Transverse colon (tissue), 4 donors: ENCODE measurements at regions not wholly inside any gene's neighbourhood (a gene's known extent, or its start where the extent isn't known, plus 50 kb on each side); places are given as distances from the start of the nearest gene placed in this dataset.
"Not testable (repeated sequence)": the region's sequence is repeated elsewhere in the genome, so short reads cannot be mapped to it uniquely, and the experiment has no call there.

Experiments used
- DNase-seq: peaks from one replicate; pipeline ENCODE4 v3.0.0-alpha.2; 2019
- H3K27ac ChIP-seq, 4 donors: fragments of 200-600 bp; sonication (generic); 2 replicates each; pipeline ENCODE4 v1.5.1; 2016 to 2018; ENCODE audit warnings: inconsistent platforms in 4 of 4
- H3K27me3 ChIP-seq: fragments of 200-600 bp; sonication (generic); 2 replicates; pipeline ENCODE4 v1.5.1; 2017; ENCODE audit warnings: inconsistent platforms
- H3K36me3 ChIP-seq, 4 donors: fragments of 200-600 bp; sonication (generic); 2 replicates each; pipeline ENCODE4 v1.5.1; 2017 to 2019; ENCODE audit warnings: inconsistent platforms in 4 of 4
- H3K4me1 ChIP-seq, 4 donors: fragments of 200-600 bp; sonication (generic); 2 replicates each; pipeline ENCODE4 v1.5.1; 2017 to 2020; ENCODE audit warnings: inconsistent platforms in 4 of 4
- H3K4me3 ChIP-seq, 4 donors: fragments of 200-600 bp; sonication (generic); 1 replicate in 1 of 4; 2 replicates in 3 of 4; pipeline versions ENCODE4 v1.5.1 to v1.6.1; 2017 to 2019; ENCODE audit warnings: inconsistent platforms in 4 of 4
- H3K9me3 ChIP-seq, 2 donors: fragments of 200-600 bp; sonication (generic); 2 replicates each; pipeline ENCODE4 v1.5.1; 2017 to 2019; ENCODE audit warnings: inconsistent platforms in 2 of 2
- EP300 ChIP-seq: sonication (generic); formaldehyde crosslinking; IDR thresholded peaks from one replicate; pipeline ENCODE4 v1.6.1; 2017; ENCODE audit warnings: antibody characterized with exemption, low read depth
- POLR2A ChIP-seq: fragments of 450-650 bp; IDR thresholded peaks from one replicate; pipeline ENCODE4 v1.6.1; 2016; ENCODE audit warnings: antibody characterized with exemption, mild to moderate bottlenecking, moderate library complexity
- POLR2AphosphoS5 ChIP-seq, 3 donors: sonication (generic); formaldehyde crosslinking; IDR thresholded peaks; one replicate each; pipeline ENCODE4 v1.6.1; 2016; ENCODE audit warnings: antibody characterized with exemption in 3 of 3
- WGBS, 2 donors: methylation state at CpG; one replicate each; pipeline ENCODE4 v1.1.5; 2018; ENCODE audit warnings: low coverage in 1 of 2; 5-methylcytosine and 5-hydroxymethylcytosine counted together
- in situ Hi-C, 4 donors: fragments of 200-750 bp; cut with MboI; loops; one replicate each; pipeline versions ENCODE4 v1.15.0 to v1.15.1; 2017; ENCODE audit warnings: low sequenced_read_pairs in 3 of 4, low pct_ligation_motif_present in 1 of 4, low pct_unique_long_range_greater_than_20kb in 1 of 4
- intact Hi-C: fragments of 100-400 bp; cut with DNase I; formaldehyde crosslinking; loops from one replicate; pipeline ENCODE4 v1.15.1; 2023; ENCODE audit warnings: low total_unique reads
- TF ChIP-seq, protein P1 (sequence below), 5 experiments: fragments of 200-600 bp in 3 of 5; fragments of 450-650 bp in 2 of 5; sonication (generic) in 3 of 5; IDR thresholded peaks; 1 replicate in 2 of 5; 2 replicates in 3 of 5; pipeline ENCODE4 v1.5.1; 2016 to 2017; ENCODE audit warnings: antibody characterized with exemption in 5 of 5, inconsistent platforms in 3 of 5, mild to moderate bottlenecking in 2 of 5, moderate library complexity in 1 of 5

DNA sequence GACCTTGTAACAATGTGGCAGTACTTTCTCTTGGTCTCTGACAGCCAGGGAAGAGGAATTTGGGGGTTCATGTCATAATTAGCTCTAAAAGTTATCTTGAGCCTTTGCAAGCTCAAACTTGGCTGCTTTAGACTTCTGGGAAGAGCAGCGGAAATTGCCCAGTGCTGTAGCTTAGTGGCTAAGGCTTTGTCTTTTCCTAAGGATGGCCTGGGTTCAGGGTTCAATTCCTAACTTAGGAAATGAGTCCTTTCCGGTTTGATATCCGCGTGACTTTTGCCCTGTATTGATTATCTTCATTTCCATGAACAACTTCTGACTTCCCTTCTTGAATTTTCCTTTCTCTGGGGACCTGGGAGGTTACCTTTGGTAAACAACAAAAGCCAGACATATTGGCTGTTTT, 961.0 kb downstream of the CNTNAP5 start:
- H3K36me3 ChIP-seq, result no peaks in the 10 kb centered on the region
- intact Hi-C loops, result no loop called here
- 92% methylated on average over 4 of the region's 4 CpGs; no CpG with 5 or more reads in 1 of the 2 donors for WGBS, 2 donors
- no peaks in the 10 kb centered on the region for H3K27me3 ChIP-seq
- TF ChIP-seq EP300, result no peak
- no peak for TF ChIP-seq POLR2A
- TF ChIP-seq, protein P1, sequence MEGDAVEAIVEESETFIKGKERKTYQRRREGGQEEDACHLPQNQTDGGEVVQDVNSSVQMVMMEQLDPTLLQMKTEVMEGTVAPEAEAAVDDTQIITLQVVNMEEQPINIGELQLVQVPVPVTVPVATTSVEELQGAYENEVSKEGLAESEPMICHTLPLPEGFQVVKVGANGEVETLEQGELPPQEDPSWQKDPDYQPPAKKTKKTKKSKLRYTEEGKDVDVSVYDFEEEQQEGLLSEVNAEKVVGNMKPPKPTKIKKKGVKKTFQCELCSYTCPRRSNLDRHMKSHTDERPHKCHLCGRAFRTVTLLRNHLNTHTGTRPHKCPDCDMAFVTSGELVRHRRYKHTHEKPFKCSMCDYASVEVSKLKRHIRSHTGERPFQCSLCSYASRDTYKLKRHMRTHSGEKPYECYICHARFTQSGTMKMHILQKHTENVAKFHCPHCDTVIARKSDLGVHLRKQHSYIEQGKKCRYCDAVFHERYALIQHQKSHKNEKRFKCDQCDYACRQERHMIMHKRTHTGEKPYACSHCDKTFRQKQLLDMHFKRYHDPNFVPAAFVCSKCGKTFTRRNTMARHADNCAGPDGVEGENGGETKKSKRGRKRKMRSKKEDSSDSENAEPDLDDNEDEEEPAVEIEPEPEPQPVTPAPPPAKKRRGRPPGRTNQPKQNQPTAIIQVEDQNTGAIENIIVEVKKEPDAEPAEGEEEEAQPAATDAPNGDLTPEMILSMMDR (IDR thresholded peaks at IDR 0.05), result no peak
- TF ChIP-seq POLR2AphosphoS5 (IDR thresholded peaks at IDR 0.05), result no peak
- no peak overlapping the region for H3K27ac ChIP-seq
- H3K4me3 ChIP-seq, result no peak overlapping the region
- no peaks in the 10 kb centered on the region for H3K4me1 ChIP-seq
- in situ Hi-C loops, result no loop called here
- H3K9me3 ChIP-seq, result no peaks in the 10 kb centered on the region
- no peak for DNase-seq

DNA sequence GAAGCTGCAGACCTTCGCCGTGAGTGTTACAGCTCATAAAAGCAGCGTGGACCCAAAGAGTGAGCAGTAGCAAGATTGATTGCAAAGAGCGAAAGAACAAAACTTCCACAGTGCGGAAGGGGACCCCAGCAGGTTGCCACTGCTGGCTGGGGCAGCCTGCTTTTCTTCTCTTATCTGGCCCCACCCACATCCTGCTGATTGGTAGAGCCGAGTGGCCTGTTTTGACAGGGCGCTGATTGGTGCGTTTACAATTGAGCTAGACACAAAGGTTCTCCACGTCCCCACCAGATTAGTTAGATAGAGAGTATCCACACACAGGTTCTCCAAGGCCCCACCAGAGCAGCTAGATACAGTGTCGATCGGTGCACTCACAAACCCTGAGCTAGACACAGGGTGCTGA, 961.8 kb downstream of the CNTNAP5 start:
- intact Hi-C loops, in situ Hi-C loops, H3K27ac ChIP-seq, H3K4me1 ChIP-seq, H3K27me3 ChIP-seq, H3K9me3 ChIP-seq, DNase-seq, H3K36me3 ChIP-seq, H3K4me3 ChIP-seq: not testable (repeated sequence)
- 89% methylated on average over 11 of the region's 11 CpGs; no CpG with 5 or more reads in 1 of the 2 donors for WGBS, 2 donors

DNA sequence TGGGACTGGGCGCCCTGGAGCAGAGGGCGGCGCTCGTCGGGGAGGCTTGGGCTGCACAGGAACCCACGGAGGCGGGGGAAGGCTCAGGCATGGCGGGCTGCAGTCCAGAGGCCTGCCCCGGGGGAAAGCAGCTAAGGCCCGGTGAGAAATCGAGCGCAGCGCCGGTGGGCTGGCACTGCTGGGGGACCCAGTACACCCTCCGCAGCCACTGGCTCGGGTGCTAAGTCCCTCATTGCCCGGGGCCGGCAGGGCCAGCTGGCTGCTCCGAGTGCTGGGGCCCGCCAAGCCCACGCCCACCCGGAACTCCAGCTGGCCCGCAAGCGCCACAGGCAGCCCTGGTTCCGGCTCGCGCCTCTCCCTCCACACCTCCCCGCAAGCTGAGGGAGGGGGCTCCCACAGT, 962.3 kb downstream of the CNTNAP5 start:
- H3K27me3 ChIP-seq, H3K36me3 ChIP-seq, H3K4me3 ChIP-seq, H3K4me1 ChIP-seq, H3K27ac ChIP-seq, in situ Hi-C loops, DNase-seq, H3K9me3 ChIP-seq, intact Hi-C loops: not testable (repeated sequence)
- WGBS, 2 donors, result 95% methylated on average over 23 of the region's 28 CpGs; no CpG with 5 or more reads in 1 of the 2 donors

DNA sequence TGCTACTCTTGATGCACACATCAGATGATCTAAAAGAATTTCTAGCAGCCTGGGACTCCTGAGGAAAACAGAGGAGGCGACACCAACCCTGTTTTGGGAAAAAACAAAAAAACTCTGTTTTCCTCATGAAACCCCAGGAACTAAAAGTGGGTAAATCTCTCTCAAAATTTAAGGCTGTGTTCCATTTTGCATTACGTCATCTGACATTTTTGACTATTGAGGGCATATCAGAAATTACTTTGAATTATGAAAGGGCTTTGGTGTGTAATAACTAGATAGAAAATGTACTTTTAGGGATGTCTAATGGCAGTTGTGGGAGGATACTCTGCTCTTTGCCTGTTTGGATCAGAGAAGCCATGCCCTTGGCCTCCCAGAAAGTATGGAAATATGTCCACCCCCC, 963.0 kb downstream of the CNTNAP5 start:
- Histone ChIP-seq H3K9me3 (no peaks in the 10 kb centered on the region), H3K4me1 (no peaks in the 10 kb centered on the region), H3K27ac (no peak overlapping the region), H3K36me3 (no peaks in the 10 kb centered on the region), H3K27me3 (no peaks in the 10 kb centered on the region), H3K4me3 (no peak overlapping the region)
- no peak for DNase-seq
- TF ChIP-seq, protein P1 (IDR thresholded peaks at IDR 0.05), result no peak
- TF ChIP-seq POLR2AphosphoS5 (IDR thresholded peaks at IDR 0.05) (no peak), EP300 (no peak), POLR2A (no peak)
- in situ Hi-C loops, result no loop called here
- 79 to 91% methylated on average over 2 of the region's 2 CpGs for WGBS, 2 donors
- intact Hi-C loops, result no loop called here

DNA sequence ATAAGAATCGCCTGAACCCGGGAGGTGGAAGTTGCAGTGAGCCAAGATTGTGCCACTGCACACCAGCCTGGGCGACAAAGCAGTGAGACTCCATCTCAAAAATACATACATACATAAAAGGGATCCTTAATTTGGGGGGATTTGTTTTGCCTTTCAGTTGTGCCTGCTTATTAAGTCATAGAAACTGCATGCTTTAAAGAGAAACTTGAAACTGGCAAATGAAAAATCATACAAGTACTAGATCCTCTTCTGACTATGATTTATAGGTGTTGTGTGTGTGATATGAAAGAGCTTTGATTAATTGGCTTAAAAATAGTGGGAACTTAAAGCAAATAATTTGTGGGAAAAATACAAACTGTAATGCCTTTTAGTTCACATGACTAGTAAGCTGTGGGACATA, 963.7 kb downstream of the CNTNAP5 start:
- Histone ChIP-seq H3K27me3 (no peaks in the 10 kb centered on the region), H3K9me3 (no peaks in the 10 kb centered on the region), H3K36me3 (no peaks in the 10 kb centered on the region), H3K4me3 (no peak overlapping the region), H3K27ac (no peak overlapping the region), H3K4me1 (no peaks in the 10 kb centered on the region)
- intact Hi-C loops, result no loop called here
- no peak for TF ChIP-seq EP300
- TF ChIP-seq, protein P1 (IDR thresholded peaks at IDR 0.05), result no peak
- TF ChIP-seq POLR2AphosphoS5 (IDR thresholded peaks at IDR 0.05), result no peak
- TF ChIP-seq POLR2A, result no peak
- DNase-seq, result no peak
- in situ Hi-C loops, result no loop called here
- 95 to 100% methylated on average over 2 to 3 of the region's 3 CpGs for WGBS, 2 donors
